Lung (tissue), 11 donors: ENCODE measurements at regions not wholly inside any gene's neighbourhood (a gene's known extent, or its start where the extent isn't known, plus 50 kb on each side); places are given as distances from the start of the nearest gene placed in this dataset.

Source experiments
- ATAC-seq: fragments of 200-7000 bp; cut with Tn5 transposase; one replicate; pipeline ENCODE4 v1.9.1; 2020; ENCODE audit warnings: moderate number of reproducible peaks; ENCODE audit not compliant: insufficient read depth, low FRiP score
- DNase-seq, 3 donors: peaks; one replicate each; pipeline ENCODE4 v3.0.0-alpha.2; 2013 to 2017
- H3K27ac ChIP-seq, 2 donors: one replicate each; pipeline ENCODE4 v1.5.1; 2013; ENCODE audit warnings: mild to moderate bottlenecking in 2 of 2, moderate library complexity in 2 of 2, control low read depth in 1 of 2, inconsistent platforms in 1 of 2, low read depth in 1 of 2, low read length in 1 of 2
- H3K27me3 ChIP-seq, 3 donors: one replicate each; pipeline ENCODE4 v1.5.1; 2013; ENCODE audit warnings: low read length in 2 of 3; ENCODE audit not compliant: control insufficient read depth in 3 of 3, insufficient read depth in 3 of 3
- H3K36me3 ChIP-seq, 4 donors: one replicate each; pipeline ENCODE4 v1.5.1; 2013; ENCODE audit warnings: low read length in 4 of 4, mild to moderate bottlenecking in 1 of 4, moderate library complexity in 1 of 4; ENCODE audit not compliant: control insufficient read depth in 4 of 4, insufficient read depth in 4 of 4
- H3K4me1 ChIP-seq, 5 donors: one replicate each; pipeline ENCODE4 v1.5.1; 2013; ENCODE audit warnings: low read length in 5 of 5, mild to moderate bottlenecking in 2 of 5, moderate library complexity in 1 of 5; ENCODE audit not compliant: control insufficient read depth in 5 of 5, insufficient read depth in 5 of 5
- H3K4me3 ChIP-seq: one replicate; pipeline ENCODE4 v1.5.1; 2013; ENCODE audit warnings: mild to moderate bottlenecking, control low read depth, moderate library complexity
- H3K9ac ChIP-seq, 2 donors: one replicate each; pipeline ENCODE4 v1.5.1; 2013; ENCODE audit warnings: low read length in 2 of 2, control low read depth in 1 of 2; ENCODE audit not compliant: insufficient read depth in 1 of 2
- H3K9me3 ChIP-seq, 4 donors: one replicate each; pipeline ENCODE4 v1.5.1; 2013; ENCODE audit warnings: low read length in 3 of 4, mild to moderate bottlenecking in 1 of 4, moderate library complexity in 1 of 4; ENCODE audit not compliant: control insufficient read depth in 4 of 4, insufficient read depth in 3 of 4
- CTCF ChIP-seq: IDR thresholded peaks from 2 replicates; pipeline ENCODE4 v1.5.1; 2012; ENCODE audit warnings: mild to moderate bottlenecking; ENCODE audit errors: control extremely low read depth, extremely low read depth
- WGBS, 2 donors: extraction: QIAGEN DNeasy Blood & Tissue Kit; methylation state at CpG; one replicate each; pipeline ENCODE4 v1.1.7; 2013; 5-methylcytosine and 5-hydroxymethylcytosine counted together
- donor health status: control.
- donor health status: control.
- donor health status: Bipolar disorder and iron deficiency.
- donor health status: healthy.
- donor health status: DM: yes; HTN: yes; CAD: no.

- no peak overlapping the region for H3K27ac ChIP-seq
- ATAC-seq (no peak), DNase-seq (no peak)
- H3K9ac ChIP-seq = no peak overlapping the region
- no peak overlapping the region for H3K4me3 ChIP-seq
- 74 to 78% methylated on average over 1 of the region's 1 CpG for WGBS, 2 donors
- no peaks in the 10 kb centered on the region for H3K36me3 ChIP-seq
- H3K9me3 ChIP-seq = no peaks in the 10 kb centered on the region
- no peaks in the 10 kb centered on the region for H3K27me3 ChIP-seq
- H3K4me1 ChIP-seq = peaks cover 0 to 3% (median 1%) of the 10 kb centered on the region in 5 donors
- no peak for TF ChIP-seq CTCF
These were observed 88.9 kb downstream of the ELAPOR2 start for GRCh38 chr7:86970547-86970946.

GRCh38 chr7:86969865-86970264 is 89.6 kb downstream of the ELAPOR2 start:
- 90 to 92% methylated on average over 1 of the region's 1 CpG for WGBS, 2 donors
- no peak for TF ChIP-seq CTCF
- no peak for DNase-seq
- no peaks in the 10 kb centered on the region for H3K9me3 ChIP-seq
- no peak for ATAC-seq
- no peaks in the 10 kb centered on the region for H3K27me3 ChIP-seq
- H3K9ac ChIP-seq = no peak overlapping the region
- no peak overlapping the region for H3K27ac ChIP-seq
- H3K36me3 ChIP-seq = no peaks in the 10 kb centered on the region
- H3K4me1 ChIP-seq = peaks cover 0 to 3% (median 1%) of the 10 kb centered on the region in 5 donors
- H3K4me3 ChIP-seq = no peak overlapping the region

GRCh38 chr7:86968618-86969017 is 90.8 kb downstream of the ELAPOR2 start:
- H3K4me3 ChIP-seq = no peak overlapping the region
- TF ChIP-seq CTCF = no peak
- no peaks in the 10 kb centered on the region for H3K27me3 ChIP-seq
- peaks cover 0 to under 1% (median 0%) of the 10 kb centered on the region in 4 donors for H3K36me3 ChIP-seq
- H3K27ac ChIP-seq = no peak overlapping the region
- no peaks in the 10 kb centered on the region for H3K9me3 ChIP-seq
- peaks cover 0 to 3% (median 1%) of the 10 kb centered on the region in 5 donors for H3K4me1 ChIP-seq
- no peak overlapping the region for H3K9ac ChIP-seq
- ATAC-seq = no peak
- DNase-seq = peak in 2 of 3 donors; percentile 21 to 34

- no peak overlapping the region for H3K9ac ChIP-seq
- no peak for TF ChIP-seq CTCF
- H3K9me3 ChIP-seq = no peaks in the 10 kb centered on the region
- H3K27ac ChIP-seq = no peak overlapping the region
- WGBS, 2 donors = 79 to 93% methylated on average over 2 of the region's 2 CpGs
- H3K36me3 ChIP-seq = peaks cover 0 to 2% (median 0%) of the 10 kb centered on the region in 4 donors
- H3K4me1 ChIP-seq = peaks cover 0 to 3% (median 0%) of the 10 kb centered on the region in 5 donors
- no peak for ATAC-seq
- H3K27me3 ChIP-seq = no peaks in the 10 kb centered on the region
- DNase-seq = no peak
- H3K4me3 ChIP-seq = no peak overlapping the region
These were observed 92.5 kb downstream of the ELAPOR2 start for GRCh38 chr7:86966916-86967315.
